GM18499 (cell line): ENCODE measurements at regions not wholly inside any gene's neighbourhood (a gene's known extent, or its start where the extent isn't known, plus 50 kb on each side); places are given as distances from the start of the nearest gene placed in this dataset.

Source experiments
- ATAC-seq: cut with Tn5 transposase; IDR thresholded peaks from one replicate; pipeline ENCODE4 v1.9.1; 2021; ENCODE audit warnings: moderate number of reproducible peaks; ENCODE audit not compliant: insufficient read depth, unreplicated experiment

GRCh38 chr3:127033171-127033570 lies 50.3 kb downstream of the PLXNA1 start:
- no peak for ATAC-seq

GRCh38 chr3:127033786-127034185 lies 50.9 kb downstream of the PLXNA1 start:
- no peak for ATAC-seq

GRCh38 chr3:127034195-127034989 lies 51.5 kb downstream of the PLXNA1 start:
- ATAC-seq = no peak

- ATAC-seq = no peak
Observed at GRCh38 chr3:127034990-127035652, 52.2 kb downstream of the PLXNA1 start.

- no peak for ATAC-seq
Observed at GRCh38 chr3:127035677-127036076, 52.8 kb downstream of the PLXNA1 start.

GRCh38 chr3:127036209-127037020 lies 53.5 kb downstream of the PLXNA1 start:
- ATAC-seq = no peak

- ATAC-seq = no peak
Observed at GRCh38 chr3:127037021-127037400, 54.1 kb downstream of the PLXNA1 start.

GRCh38 chr3:127037418-127037841 lies 54.5 kb downstream of the PLXNA1 start:
- no peak for ATAC-seq

- ATAC-seq = no peak
Observed at GRCh38 chr3:127037971-127038446, 55.1 kb downstream of the PLXNA1 start.

- ATAC-seq = no peak
Observed at GRCh38 chr3:127038466-127038865, 55.6 kb downstream of the PLXNA1 start.

- no peak for ATAC-seq
Observed at GRCh38 chr3:127038923-127039581, 56.1 kb downstream of the PLXNA1 start.

- no peak for ATAC-seq
Observed at GRCh38 chr3:127039719-127040118, 56.8 kb downstream of the PLXNA1 start.

GRCh38 chr3:127040216-127040615 lies 57.3 kb downstream of the PLXNA1 start:
- ATAC-seq = no peak

- no peak for ATAC-seq
Observed at GRCh38 chr3:127041264-127041820, 58.4 kb downstream of the PLXNA1 start.

GRCh38 chr3:127041933-127042332 lies 59.0 kb downstream of the PLXNA1 start:
- ATAC-seq = no peak

- no peak for ATAC-seq
Observed at GRCh38 chr3:127042634-127043033, 59.7 kb downstream of the PLXNA1 start.

- ATAC-seq = no peak
Observed at GRCh38 chr3:127043041-127043641, 60.2 kb downstream of the PLXNA1 start.

GRCh38 chr3:127043731-127044510 lies 61.0 kb downstream of the PLXNA1 start:
- no peak for ATAC-seq

- no peak for ATAC-seq
Observed at GRCh38 chr3:127044996-127045395, 62.1 kb downstream of the PLXNA1 start.
